ENCODE measurements at regions not wholly inside any gene's neighbourhood (a gene's known extent, or its start where the extent isn't known, plus 50 kb on each side); places are given as distances from the start of the nearest gene placed in this dataset.

GRCh38 chr10:53601260-53601875, 828.8 kb upstream of the MBL2 start:
- TF ChIP-seq POLR2A (IDR thresholded peaks at IDR 0.05; ENCODE audit: borderline replicate concordance, extremely low read depth, insufficient read depth, insufficient read length) = no peak
- TF ChIP-seq CTCF (IDR thresholded peaks at IDR 0.05 in 2 of 3, conservative IDR thresholded peaks at IDR 0.05 in 1 of 3; ENCODE audit: borderline replicate concordance in 1 of 3, insufficient read depth in 1 of 3, low read depth in 2 of 3, low read length in 2 of 3) = peak in 2 of 3 experiments; percentile 59 to 65; a peak in 4 of 6 replicates
- no peak for TF ChIP-seq EZH2 (IDR thresholded peaks at IDR 0.05)
